Fibroblast of skin of right biceps (primary cell): ENCODE measurements at regions not wholly inside any gene's neighbourhood (a gene's known extent, or its start where the extent isn't known, plus 50 kb on each side); places are given as distances from the start of the nearest gene placed in this dataset.
"Not testable (repeated sequence)": the region's sequence is repeated elsewhere in the genome, so short reads cannot be mapped to it uniquely, and the experiment has no call there.

Source experiments
- DNase-seq: peaks from one replicate; pipeline ENCODE4 v3.0.0-alpha.2; 2013

- no peak for DNase-seq
These were observed 288.6 kb downstream of the NDUFA10 start for GRCh38 chr2:239736358-239737143.

GRCh38 chr2:239735829-239736357, 289.2 kb downstream of the NDUFA10 start:
- no peak for DNase-seq

- DNase-seq, result peak; percentile 6
These were observed 289.9 kb downstream of the NDUFA10 start for GRCh38 chr2:239735131-239735828.

GRCh38 chr2:239734436-239735005, 290.6 kb downstream of the NDUFA10 start:
- no peak for DNase-seq

GRCh38 chr2:239732666-239733010, 292.5 kb downstream of the NDUFA10 start:
- DNase-seq, result no peak

- DNase-seq, result no peak
These were observed 293.0 kb downstream of the NDUFA10 start for GRCh38 chr2:239731998-239732665.

- DNase-seq, result no peak
These were observed 293.7 kb downstream of the NDUFA10 start for GRCh38 chr2:239731422-239731821.

- no peak for DNase-seq
These were observed 294.2 kb downstream of the NDUFA10 start for GRCh38 chr2:239730897-239731296.

DNA sequence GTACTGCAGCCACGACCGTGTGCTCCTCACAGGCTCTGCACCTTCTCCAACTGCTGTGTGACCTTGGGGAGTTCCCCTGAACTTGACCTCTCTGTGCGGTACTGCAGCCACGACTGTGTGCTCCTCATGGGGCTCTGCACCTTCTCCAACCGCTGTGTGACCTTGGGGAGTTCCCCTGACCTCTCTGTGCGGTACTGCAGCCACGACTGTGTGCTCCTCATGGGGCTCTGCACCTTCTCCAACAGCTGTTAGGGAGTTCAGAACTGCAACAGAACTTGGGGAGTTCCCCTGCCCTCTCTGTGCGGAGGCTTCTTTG, 294.6 kb downstream of the NDUFA10 start:
- not testable (repeated sequence) for DNase-seq

GRCh38 chr2:239729681-239730566, 295.2 kb downstream of the NDUFA10 start:
- DNase-seq, result no peak

DNA sequence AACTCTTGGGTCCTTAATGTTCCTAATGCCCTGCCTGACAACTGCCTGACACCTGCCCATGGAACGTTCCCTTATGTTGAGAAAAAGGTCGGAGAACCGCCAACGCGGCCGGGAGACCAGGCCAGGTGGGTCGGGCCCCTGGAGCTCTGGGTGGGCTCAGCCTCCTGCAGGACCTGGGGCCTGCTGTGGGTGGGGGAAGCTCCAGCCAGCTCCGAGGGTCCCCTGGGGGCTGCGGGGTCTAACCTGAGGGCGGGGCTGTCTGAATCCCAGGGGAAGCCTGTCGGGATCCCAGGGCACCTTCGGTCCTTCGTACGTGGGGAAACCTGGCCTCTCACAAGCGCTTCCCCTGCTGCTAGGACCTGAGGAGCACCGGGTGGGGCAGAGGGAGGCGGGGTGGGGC, 296.0 kb downstream of the NDUFA10 start:
- no peak for DNase-seq

DNA sequence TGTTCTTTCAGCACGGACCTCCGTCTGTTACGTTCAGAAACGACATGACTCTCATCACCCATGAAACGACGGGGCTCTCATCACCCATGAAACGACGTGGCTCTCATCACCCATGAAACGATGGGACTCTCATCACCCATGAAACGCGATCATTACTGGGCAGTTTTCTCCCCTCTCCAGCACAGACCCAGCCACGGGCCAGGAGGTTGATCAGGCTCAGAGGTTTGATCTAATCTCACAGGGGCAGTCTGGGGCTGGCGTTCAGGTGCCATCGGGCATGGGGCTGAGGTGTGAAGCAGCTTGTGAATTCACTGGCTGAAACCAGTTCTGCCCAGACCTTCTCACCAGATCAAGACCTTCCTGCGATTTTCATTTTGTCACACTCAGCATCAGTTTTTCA, 296.4 kb downstream of the NDUFA10 start:
- no peak for DNase-seq

DNA sequence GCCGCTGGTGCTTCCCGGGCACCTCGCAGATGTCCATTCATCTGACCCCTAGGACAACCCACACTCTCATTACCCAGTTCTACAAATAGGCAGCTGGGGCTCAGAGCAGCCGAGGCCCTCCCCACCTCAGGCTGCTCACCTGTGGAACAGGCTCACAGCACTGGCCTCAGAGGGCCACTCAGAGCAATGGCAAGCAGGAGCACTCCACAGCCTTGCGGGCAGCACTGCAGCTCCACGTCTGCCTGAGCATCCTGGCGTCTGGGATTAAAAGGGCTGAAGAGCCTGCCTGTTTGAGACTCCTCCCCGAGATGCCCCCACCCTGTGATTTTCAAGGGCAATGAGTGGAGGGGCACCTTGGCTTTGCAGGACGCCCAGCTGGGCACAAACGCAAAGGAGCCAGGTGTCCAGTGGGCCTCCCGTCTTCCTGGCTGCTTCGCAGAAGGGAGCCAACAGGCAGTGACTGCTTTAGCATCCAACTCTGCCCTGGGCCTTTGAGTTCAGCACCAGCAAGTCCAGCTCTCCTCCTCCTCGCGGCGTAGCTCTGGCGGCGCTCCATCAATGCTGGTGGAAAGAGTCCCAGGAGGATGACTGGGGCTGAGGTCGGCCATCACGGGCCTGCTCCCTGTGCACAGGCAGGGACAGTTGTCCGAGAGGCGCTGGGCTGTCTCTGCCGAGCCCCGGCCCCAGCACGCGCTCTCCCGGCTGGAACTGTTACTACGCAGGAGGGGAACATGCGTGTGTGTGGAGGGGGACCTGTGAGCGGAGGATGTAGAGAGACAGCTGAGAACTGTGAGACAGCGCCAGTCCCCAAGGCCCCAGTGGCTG, 297.2 kb downstream of the NDUFA10 start:
- DNase-seq, result no peak

GRCh38 chr2:239727182-239727775, 297.9 kb downstream of the NDUFA10 start:
- no peak for DNase-seq

- no peak for DNase-seq
These were observed 298.4 kb downstream of the NDUFA10 start for GRCh38 chr2:239726631-239727181.

DNA sequence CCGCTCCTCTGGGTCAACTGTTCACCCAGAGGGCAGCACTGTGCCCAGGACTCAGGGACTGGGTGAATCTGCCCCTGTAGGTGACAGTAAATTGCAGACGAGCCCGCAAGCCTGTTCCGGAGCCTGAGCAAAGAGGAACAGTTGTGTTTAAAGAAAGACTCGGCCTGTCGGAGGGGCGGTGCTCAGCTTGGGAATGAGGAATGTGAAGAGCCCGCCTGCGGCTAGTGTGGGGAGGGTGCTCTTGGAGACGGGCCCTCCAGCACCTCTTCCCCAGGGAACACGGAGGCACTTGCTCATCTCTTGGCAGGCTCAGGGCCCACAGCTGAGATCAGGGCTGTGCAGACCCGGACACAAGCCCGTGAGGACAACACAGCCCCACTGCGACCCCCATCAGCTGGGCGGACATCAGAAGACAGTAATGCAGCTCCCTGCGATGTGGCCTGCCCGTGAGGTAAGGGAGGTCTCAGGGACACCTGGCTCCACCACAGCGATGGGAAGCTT, 299.0 kb downstream of the NDUFA10 start:
- DNase-seq, result no peak

DNA sequence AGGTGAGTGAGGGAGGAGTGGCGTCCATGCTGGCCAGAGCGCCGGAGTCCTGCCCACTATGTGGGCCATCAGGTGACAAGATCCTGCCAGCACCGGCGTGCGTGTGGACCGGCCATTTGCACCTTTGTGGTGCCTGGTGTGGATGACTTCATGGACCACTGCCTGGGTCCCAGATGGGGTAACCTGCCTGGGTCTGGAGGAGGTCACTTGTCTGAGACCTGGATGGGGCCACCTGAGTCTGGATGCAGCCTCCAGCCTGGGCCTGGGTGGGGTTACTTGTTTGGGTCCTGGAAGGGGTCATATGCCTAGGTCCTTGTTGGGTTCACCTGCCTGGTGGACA, 299.6 kb downstream of the NDUFA10 start:
- DNase-seq, result no peak

GRCh38 chr2:239724851-239725550, 300.1 kb downstream of the NDUFA10 start:
- DNase-seq, result no peak

DNA sequence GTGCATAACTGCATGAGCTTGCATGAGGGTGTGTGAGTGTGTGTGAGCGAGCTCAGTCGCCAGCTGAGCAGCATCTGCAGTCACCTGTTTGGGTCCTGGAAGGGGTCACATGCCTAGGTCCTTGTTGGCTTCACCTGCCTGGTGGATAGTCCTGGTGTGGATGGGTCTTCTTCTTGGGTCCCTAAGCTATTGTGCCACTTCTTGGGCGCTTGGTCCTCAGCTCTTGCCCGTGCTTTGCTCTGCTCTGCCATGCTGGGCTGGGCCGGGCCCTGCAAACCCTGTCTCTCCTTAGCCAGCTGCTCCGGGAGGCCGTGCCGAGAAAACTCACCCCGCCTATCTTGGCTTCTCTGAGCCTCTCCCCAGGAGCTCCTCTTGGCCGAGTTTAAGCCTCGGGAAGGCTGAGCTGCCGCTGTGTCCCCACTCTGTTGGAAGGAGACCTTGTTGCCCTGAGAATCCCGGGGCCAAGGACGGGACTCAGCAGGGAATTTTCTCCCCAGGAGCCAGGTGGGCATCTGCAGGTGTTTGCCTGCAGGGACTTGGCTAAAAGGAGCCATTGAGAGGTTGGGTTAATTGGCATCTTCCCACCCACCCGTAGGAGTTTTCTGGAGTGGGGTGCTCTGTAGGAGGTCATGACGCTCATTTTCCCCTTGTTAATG, 300.8 kb downstream of the NDUFA10 start:
- DNase-seq, result no peak
